GM23248 (cell line): ENCODE measurements at regions not wholly inside any gene's neighbourhood (a gene's known extent, or its start where the extent isn't known, plus 50 kb on each side); places are given as distances from the start of the nearest gene placed in this dataset.
"Not testable (repeated sequence)": the region's sequence is repeated elsewhere in the genome, so short reads cannot be mapped to it uniquely, and the experiment has no call there.

ENCODE experiments used
- DNase-seq: peaks from one replicate; pipeline ENCODE4 v3.0.0-alpha.2; 2015
- H2AFZ ChIP-seq: fragments of 200-600 bp; sonication (generic); 2 replicates; pipeline ENCODE4 v1.6.1; 2016; ENCODE audit warnings: antibody characterized with exemption
- H3F3A ChIP-seq: fragments of 200-600 bp; sonication (generic); 2 replicates; pipeline ENCODE4 v1.6.1; 2016; ENCODE audit warnings: mild to moderate bottlenecking, antibody characterized with exemption, mixed run types; ENCODE audit not compliant: insufficient read depth
- H3K27ac ChIP-seq: fragments of 200-600 bp; sonication (generic); 2 replicates; pipeline ENCODE4 v1.5.1; 2016; ENCODE audit warnings: mild to moderate bottlenecking
- H3K27me3 ChIP-seq: fragments of 200-600 bp; sonication (generic); replicated peaks from 2 replicates; pipeline ENCODE4 v1.6.1; 2016; ENCODE audit warnings: mild to moderate bottlenecking; ENCODE audit not compliant: insufficient read depth
- H3K36me3 ChIP-seq: fragments of 200-600 bp; sonication (generic); 2 replicates; pipeline ENCODE4 v1.6.1; 2016; ENCODE audit warnings: low read depth, mild to moderate bottlenecking
- H3K4me1 ChIP-seq: fragments of 200-600 bp; sonication (generic); 2 replicates; pipeline ENCODE4 v1.6.1; 2016; ENCODE audit warnings: mild to moderate bottlenecking; ENCODE audit not compliant: insufficient read depth
- H3K4me2 ChIP-seq: fragments of 200-600 bp; sonication (generic); one replicate; pipeline ENCODE4 v1.6.1; 2016; ENCODE audit warnings: mild to moderate bottlenecking; ENCODE audit not compliant: unreplicated experiment
- H3K4me3 ChIP-seq: fragments of 200-600 bp; sonication (generic); 2 replicates; pipeline ENCODE4 v1.5.1; 2016; ENCODE audit warnings: mild to moderate bottlenecking
- H3K79me2 ChIP-seq: fragments of 200-600 bp; sonication (generic); 2 replicates; pipeline ENCODE4 v1.6.1; 2016; ENCODE audit warnings: mild to moderate bottlenecking; ENCODE audit not compliant: insufficient read depth
- H3K9ac ChIP-seq: fragments of 200-600 bp; sonication (generic); 2 replicates; pipeline ENCODE4 v1.6.1; 2016; ENCODE audit warnings: mild to moderate bottlenecking
- H3K9me2 ChIP-seq: fragments of 200-600 bp; sonication (generic); 2 replicates; pipeline ENCODE4 v1.6.1; 2016; ENCODE audit warnings: mixed run types, mild to moderate bottlenecking, moderate library complexity; ENCODE audit not compliant: insufficient read depth
- H3K9me3 ChIP-seq: fragments of 200-600 bp; sonication (generic); one replicate; pipeline ENCODE4 v1.6.1; 2017; ENCODE audit warnings: low read depth
- H4K20me1 ChIP-seq: fragments of 200-600 bp; sonication (generic); 2 replicates; pipeline ENCODE4 v1.6.0; 2016; ENCODE audit not compliant: insufficient read depth
- EZH2 ChIP-seq: fragments of 200-600 bp; sonication (generic); IDR thresholded peaks from 2 replicates; pipeline ENCODE4 v1.6.1; 2018; ENCODE audit warnings: antibody characterized with exemption, mild to moderate bottlenecking; ENCODE audit not compliant: insufficient read depth, poor library complexity, severe bottlenecking
- EZH2phosphoT487 ChIP-seq: fragments of 200-600 bp; sonication (generic); IDR thresholded peaks from 2 replicates; pipeline ENCODE4 v1.6.1; 2018; ENCODE audit warnings: antibody characterized with exemption, moderate library complexity, mild to moderate bottlenecking, low read depth; ENCODE audit not compliant: insufficient read depth
- WGBS, 2 experiments: methylation state at CpG; one replicate each; pipeline ENCODE4 v1.1.6; 2015 to 2017; ENCODE audit warnings: low lambda C conversion rate in 2 of 2, low coverage in 1 of 2; ENCODE audit errors: missing lambda C conversion rate in 2 of 2; 5-methylcytosine and 5-hydroxymethylcytosine counted together
- in situ Hi-C: fragments of 300-500 bp; cut with MboI; formaldehyde crosslinking; loops from 2 replicates; pipeline ENCODE4 v1.15.0; 2020

DNA sequence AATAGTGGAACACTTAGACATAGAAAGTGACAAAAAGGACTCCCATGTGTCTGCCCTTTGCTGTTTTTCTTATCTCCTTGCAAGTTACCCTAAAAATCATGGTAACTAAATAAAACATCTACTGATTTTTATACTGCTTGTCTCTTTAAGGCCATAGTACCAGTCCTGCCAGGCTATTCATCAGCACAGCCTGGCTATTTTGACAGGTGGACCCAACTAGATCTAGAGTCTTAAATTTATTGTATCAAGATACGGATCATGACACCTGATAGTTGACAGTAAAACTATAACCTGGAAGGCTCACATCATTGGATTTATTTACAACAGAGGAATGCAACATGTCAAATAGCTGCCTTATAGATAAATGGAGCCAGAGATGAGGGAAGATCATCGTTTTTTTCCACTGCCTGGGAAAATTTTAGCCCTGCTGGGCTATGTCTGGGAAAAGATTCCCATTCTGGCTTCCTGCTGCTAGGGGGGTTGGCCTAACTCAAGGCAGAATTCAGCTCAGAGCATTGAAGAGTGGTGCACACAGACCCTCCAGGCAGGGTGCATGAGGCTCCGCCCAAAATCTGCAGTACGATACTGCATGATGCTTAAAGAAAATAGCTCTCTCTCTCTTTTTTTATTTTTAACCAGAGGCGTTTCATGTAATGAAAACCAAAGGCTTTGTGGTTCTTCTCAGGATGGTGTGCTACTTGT is 292.0 kb upstream of the FZD8 start:
- in situ Hi-C loops, result no loop called here
- WGBS, 2 experiments, result 70 to 72% methylated on average over 5 of the region's 5 CpGs
- TF ChIP-seq EZH2 (no peak), EZH2phosphoT487 (no peak)

DNA sequence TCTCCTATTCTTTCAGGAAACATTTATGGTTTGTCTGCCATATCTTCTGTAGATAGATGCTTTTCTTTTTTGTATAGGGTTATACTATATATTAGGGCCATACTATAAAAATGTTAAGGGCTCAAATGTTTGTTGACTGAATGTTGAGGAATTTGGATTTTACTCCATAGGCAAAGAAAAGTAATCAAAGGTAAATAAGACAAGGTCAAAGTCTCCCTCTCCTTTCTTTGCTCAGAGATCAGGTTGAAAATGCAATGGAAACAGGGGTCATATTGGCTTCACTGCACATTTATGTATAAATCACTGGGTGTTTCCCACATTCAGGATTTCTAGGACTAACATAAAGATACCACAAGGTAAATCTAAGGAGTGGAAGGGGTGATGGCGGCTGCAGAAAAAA is 291.4 kb upstream of the FZD8 start:
- H3K79me2 ChIP-seq, result no peaks in the 10 kb centered on the region
- no peaks in the 10 kb centered on the region for H3K36me3 ChIP-seq
- in situ Hi-C loops, result no loop called here
- H4K20me1 ChIP-seq, result no peaks in the 10 kb centered on the region
- TF ChIP-seq EZH2 (no peak), EZH2phosphoT487 (no peak)
- H3K9me3 ChIP-seq, result no peaks in the 10 kb centered on the region
- 71 to 97% methylated on average over 1 of the region's 1 CpG for WGBS, 2 experiments
- DNase-seq, result no peak
- H3F3A ChIP-seq, result no peaks in the 10 kb centered on the region
- no peak overlapping the region for H2AFZ ChIP-seq
- H3K4me3 ChIP-seq, result no peak overlapping the region
- no peaks in the 10 kb centered on the region for H3K4me1 ChIP-seq
- no peak overlapping the region for H3K27ac ChIP-seq
- no peak overlapping the region for H3K4me2 ChIP-seq
- no peak overlapping the region for H3K9ac ChIP-seq
- no peaks in the 10 kb centered on the region for H3K9me2 ChIP-seq
- 0 out of 2 replicates have a peak, but pooled peaks cover 4% of the 10 kb centered on the region for H3K27me3 ChIP-seq

More for the DNA sequence above, 292.0 kb upstream of the FZD8 start:
- Histone ChIP-seq H3K9me2 (no peaks in the 10 kb centered on the region), H2AFZ (no peak overlapping the region), H3K36me3 (no peaks in the 10 kb centered on the region), H4K20me1 (no peaks in the 10 kb centered on the region), H3K4me2 (no peak overlapping the region), H3K9me3 (no peaks in the 10 kb centered on the region), H3K27ac (no peak overlapping the region), H3K4me1 (no peaks in the 10 kb centered on the region), H3F3A (no peaks in the 10 kb centered on the region), H3K9ac (no peak overlapping the region), H3K79me2 (no peaks in the 10 kb centered on the region), H3K27me3 (0 out of 2 replicates have a peak, but pooled peaks cover 4% of the 10 kb centered on the region), H3K4me3 (no peak overlapping the region)
- DNase-seq, result no peak

DNA sequence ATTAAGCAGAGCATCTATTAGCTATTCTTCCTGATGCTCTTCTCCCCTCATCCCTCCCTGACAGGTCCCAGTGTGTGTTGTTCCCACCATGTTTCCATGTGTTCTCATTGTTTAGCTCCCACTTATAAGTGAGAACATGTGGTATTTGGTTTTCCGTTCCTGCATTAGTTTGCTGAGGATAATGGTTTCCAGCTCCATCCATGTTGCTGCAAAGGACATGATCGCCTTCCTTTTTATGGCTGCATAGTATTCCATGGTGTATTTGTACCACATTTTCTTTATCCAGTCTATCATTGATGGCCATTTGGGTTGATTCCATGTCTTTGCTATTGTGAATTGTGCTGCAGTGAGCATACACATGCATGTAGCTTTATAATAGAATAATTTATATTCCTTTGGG is 287.9 kb upstream of the FZD8 start:
- H3K4me1 ChIP-seq, H4K20me1 ChIP-seq, H3K9me2 ChIP-seq, DNase-seq, H3K36me3 ChIP-seq, H3K27me3 ChIP-seq, H2AFZ ChIP-seq, in situ Hi-C loops, H3K4me3 ChIP-seq, H3K9me3 ChIP-seq, H3K9ac ChIP-seq, H3F3A ChIP-seq, H3K27ac ChIP-seq, H3K79me2 ChIP-seq, H3K4me2 ChIP-seq: not testable (repeated sequence)
- 66 to 78% methylated on average over 2 of the region's 2 CpGs for WGBS, 2 experiments

GRCh38 chr10:35928748-35929147 is 286.7 kb upstream of the FZD8 start:
- no peak for DNase-seq
- Histone ChIP-seq H3K27ac (no peak overlapping the region), H3K9ac (no peak overlapping the region), H3K4me1 (peaks cover 8% of the 10 kb centered on the region), H3K4me2 (no peak overlapping the region), H3K79me2 (no peaks in the 10 kb centered on the region), H3K36me3 (no peaks in the 10 kb centered on the region), H3F3A (no peaks in the 10 kb centered on the region), H3K9me2 (no peaks in the 10 kb centered on the region), H3K4me3 (no peak overlapping the region), H4K20me1 (no peaks in the 10 kb centered on the region), H2AFZ (no peak overlapping the region), H3K27me3 (0 out of 2 replicates have a peak, but pooled peaks cover 4% of the 10 kb centered on the region), H3K9me3 (no peaks in the 10 kb centered on the region)
- in situ Hi-C loops, result no loop called here
- no peak for TF ChIP-seq EZH2
- no peak for TF ChIP-seq EZH2phosphoT487
- 82 to 84% methylated on average over 6 of the region's 6 CpGs for WGBS, 2 experiments

- TF ChIP-seq EZH2phosphoT487 (no peak), EZH2 (no peak)
- 95 to 97% methylated on average over 9 of the region's 9 CpGs for WGBS, 2 experiments
- no peaks in the 10 kb centered on the region for H3K79me2 ChIP-seq
- no peaks in the 10 kb centered on the region for H4K20me1 ChIP-seq
- no peak overlapping the region for H2AFZ ChIP-seq
- DNase-seq, result no peak
- H3K9me3 ChIP-seq, result no peaks in the 10 kb centered on the region
- in situ Hi-C loops, result no loop called here
- no peaks in the 10 kb centered on the region for H3F3A ChIP-seq
- H3K9ac ChIP-seq, result no peak overlapping the region
- H3K4me2 ChIP-seq, result no peak overlapping the region
- H3K36me3 ChIP-seq, result no peaks in the 10 kb centered on the region
- H3K4me1 ChIP-seq, result peaks cover 8% of the 10 kb centered on the region
- H3K27me3 ChIP-seq, result no peaks in the 10 kb centered on the region
- H3K27ac ChIP-seq, result no peak overlapping the region
- no peaks in the 10 kb centered on the region for H3K9me2 ChIP-seq
- H3K4me3 ChIP-seq, result no peak overlapping the region
Measured at GRCh38 chr10:35927990-35928488, 285.9 kb upstream of the FZD8 start.
